ENCODE measurements at regions not wholly inside any gene's neighbourhood (a gene's known extent, or its start where the extent isn't known, plus 50 kb on each side); places are given as distances from the start of the nearest gene placed in this dataset.

GRCh38 chr5:89445106-89445745, 562.2 kb upstream of the MEF2C start:
- H3K9ac ChIP-seq, result no peak overlapping the region
- no peaks in the 10 kb centered on the region for H4K20me1 ChIP-seq
- H3K4me3 ChIP-seq, result no peak overlapping the region
- no peaks in the 10 kb centered on the region for H3K27me3 ChIP-seq
- no peaks in the 10 kb centered on the region for H3K9me3 ChIP-seq
- H3K4me2 ChIP-seq, result no peak overlapping the region
- no peaks in the 10 kb centered on the region for H3K36me3 ChIP-seq
- H3K27ac ChIP-seq, result no peak overlapping the region
- H3K4me1 ChIP-seq, result 0 out of 2 replicates have a peak, but pooled peaks cover 5% of the 10 kb centered on the region
- no peak for TF ChIP-seq Cebpa-rat (IDR thresholded peaks at IDR 0.05)

- no peak overlapping the region; the same call in 1 of the 2 replicates for H3K4me2 ChIP-seq
- no peaks in the 10 kb centered on the region for H4K20me1 ChIP-seq
- TF ChIP-seq Cebpa-rat (IDR thresholded peaks at IDR 0.05), result no peak
- no peak overlapping the region for H3K27ac ChIP-seq
- H3K27me3 ChIP-seq, result no peaks in the 10 kb centered on the region
- no peak overlapping the region for H3K9ac ChIP-seq
- H3K4me1 ChIP-seq, result 0 out of 2 replicates have a peak, but pooled peaks cover 5% of the 10 kb centered on the region
- H3K36me3 ChIP-seq, result no peaks in the 10 kb centered on the region
- H3K9me3 ChIP-seq, result no peaks in the 10 kb centered on the region
- H3K4me3 ChIP-seq, result no peak overlapping the region
These were observed 561.1 kb upstream of the MEF2C start for GRCh38 chr5:89444088-89444487.

- Histone ChIP-seq H3K36me3 (no peaks in the 10 kb centered on the region), H3K4me3 (no peak overlapping the region), H3K9me3 (no peaks in the 10 kb centered on the region), H3K4me1 (0 out of 2 replicates have a peak, but pooled peaks cover 5% of the 10 kb centered on the region), H3K9ac (no peak overlapping the region), H3K4me2 (no peak overlapping the region), H3K27ac (no peak overlapping the region), H4K20me1 (no peaks in the 10 kb centered on the region), H3K27me3 (no peaks in the 10 kb centered on the region)
- TF ChIP-seq Cebpa-rat (IDR thresholded peaks at IDR 0.05), result no peak
These were observed 560.5 kb upstream of the MEF2C start for GRCh38 chr5:89443508-89443907.

GRCh38 chr5:89441965-89442364, 559.0 kb upstream of the MEF2C start:
- H3K4me3 ChIP-seq, result no peak overlapping the region
- no peak for TF ChIP-seq Cebpa-rat (IDR thresholded peaks at IDR 0.05)
- H4K20me1 ChIP-seq, result no peaks in the 10 kb centered on the region
- no peak overlapping the region for H3K27ac ChIP-seq
- H3K27me3 ChIP-seq, result no peaks in the 10 kb centered on the region
- no peaks in the 10 kb centered on the region for H3K9me3 ChIP-seq
- no peak overlapping the region for H3K9ac ChIP-seq
- 0 out of 2 replicates have a peak, but pooled peaks cover 5% of the 10 kb centered on the region for H3K4me1 ChIP-seq
- H3K4me2 ChIP-seq, result no peak overlapping the region
- no peaks in the 10 kb centered on the region for H3K36me3 ChIP-seq

GRCh38 chr5:89440670-89441069, 557.7 kb upstream of the MEF2C start:
- H3K4me1 ChIP-seq, result 0 out of 2 replicates have a peak, but pooled peaks cover 5% of the 10 kb centered on the region
- H3K36me3 ChIP-seq, result no peaks in the 10 kb centered on the region
- H3K9me3 ChIP-seq, result no peaks in the 10 kb centered on the region
- no peaks in the 10 kb centered on the region for H3K27me3 ChIP-seq
- TF ChIP-seq Cebpa-rat (IDR thresholded peaks at IDR 0.05), result no peak
- H3K4me2 ChIP-seq, result no peak overlapping the region
- H3K4me3 ChIP-seq, result no peak overlapping the region
- H4K20me1 ChIP-seq, result no peaks in the 10 kb centered on the region
- H3K9ac ChIP-seq, result no peak overlapping the region
- no peak overlapping the region for H3K27ac ChIP-seq

- no peak overlapping the region for H3K27ac ChIP-seq
- no peaks in the 10 kb centered on the region for H3K4me1 ChIP-seq
These were observed 554.8 kb upstream of the MEF2C start for GRCh38 chr5:89437450-89438435.

GRCh38 chr5:89436464-89436863, 553.5 kb upstream of the MEF2C start:
- no peak for TF ChIP-seq Cebpa-rat (IDR thresholded peaks at IDR 0.05)
- no peak overlapping the region for H3K27ac ChIP-seq
- H3K9ac ChIP-seq, result no peak overlapping the region
- no peak overlapping the region for H3K4me2 ChIP-seq
- H3K4me1 ChIP-seq, result no peaks in the 10 kb centered on the region
- no peaks in the 10 kb centered on the region for H4K20me1 ChIP-seq
- H3K4me3 ChIP-seq, result no peak overlapping the region
- H3K27me3 ChIP-seq, result no peaks in the 10 kb centered on the region
- H3K36me3 ChIP-seq, result no peaks in the 10 kb centered on the region
- no peaks in the 10 kb centered on the region for H3K9me3 ChIP-seq

More at GRCh38 chr5:89437450-89438435, 554.8 kb upstream of the MEF2C start:
- no peak for TF ChIP-seq Cebpa-rat (IDR thresholded peaks at IDR 0.05)
- no peak overlapping the region for H3K4me2 ChIP-seq
- no peaks in the 10 kb centered on the region for H3K36me3 ChIP-seq
- no peak overlapping the region for H3K4me3 ChIP-seq
- no peaks in the 10 kb centered on the region for H3K27me3 ChIP-seq
- H3K9me3 ChIP-seq, result no peaks in the 10 kb centered on the region
- no peaks in the 10 kb centered on the region for H4K20me1 ChIP-seq
- no peak overlapping the region for H3K9ac ChIP-seq

GRCh38 chr5:89435347-89435746, 552.4 kb upstream of the MEF2C start:
- Histone ChIP-seq H3K9me3 (no peaks in the 10 kb centered on the region), H3K4me1 (no peaks in the 10 kb centered on the region), H3K36me3 (no peaks in the 10 kb centered on the region), H3K9ac (no peak overlapping the region), H3K27ac (no peak overlapping the region), H3K4me3 (no peak overlapping the region), H3K4me2 (no peak overlapping the region), H4K20me1 (no peaks in the 10 kb centered on the region), H3K27me3 (no peaks in the 10 kb centered on the region)
- no peak for TF ChIP-seq Cebpa-rat (IDR thresholded peaks at IDR 0.05)

GRCh38 chr5:89428624-89429023, 545.6 kb upstream of the MEF2C start:
- H3K9ac ChIP-seq, result no peak overlapping the region
- H3K27me3 ChIP-seq, result no peaks in the 10 kb centered on the region
- H3K36me3 ChIP-seq, result no peaks in the 10 kb centered on the region
- H3K4me3 ChIP-seq, result no peak overlapping the region
- no peaks in the 10 kb centered on the region for H3K4me1 ChIP-seq
- no peak overlapping the region for H3K4me2 ChIP-seq
- no peak for TF ChIP-seq Cebpa-rat (IDR thresholded peaks at IDR 0.05)
- no peaks in the 10 kb centered on the region for H3K9me3 ChIP-seq
- H4K20me1 ChIP-seq, result no peaks in the 10 kb centered on the region
- H3K27ac ChIP-seq, result no peak overlapping the region

GRCh38 chr5:89425062-89425461, 542.1 kb upstream of the MEF2C start:
- Histone ChIP-seq H3K27me3 (no peaks in the 10 kb centered on the region), H3K9ac (no peak overlapping the region), H3K27ac (no peak overlapping the region), H3K36me3 (no peaks in the 10 kb centered on the region), H3K4me3 (no peak overlapping the region), H3K9me3 (no peaks in the 10 kb centered on the region), H3K4me1 (no peaks in the 10 kb centered on the region), H3K4me2 (no peak overlapping the region), H4K20me1 (no peaks in the 10 kb centered on the region)
- no peak for TF ChIP-seq Cebpa-rat (IDR thresholded peaks at IDR 0.05)
